DOHH2 (cell line): ENCODE measurements at regions not wholly inside any gene's neighbourhood (a gene's known extent, or its start where the extent isn't known, plus 50 kb on each side); places are given as distances from the start of the nearest gene placed in this dataset.

Source experiments
- H3F3A ChIP-seq: fragments of 200-600 bp; sonication (generic), shearing (Covaris generic); 2 replicates; pipeline ENCODE4 v1.6.0; 2016; ENCODE audit warnings: antibody characterized with exemption, mild to moderate bottlenecking; ENCODE audit not compliant: control insufficient read depth, insufficient read depth
- H3K27ac ChIP-seq: fragments of 200-600 bp; sonication (generic); 2 replicates; pipeline ENCODE4 v1.5.1; 2014; ENCODE audit warnings: low read depth, mild to moderate bottlenecking, low read length, moderate library complexity
- H3K27me3 ChIP-seq: fragments of 200-600 bp; sonication (generic); 2 replicates; pipeline ENCODE4 v1.6.1; 2014; ENCODE audit warnings: mild to moderate bottlenecking, low read length, mixed read lengths; ENCODE audit not compliant: control insufficient read depth
- H3K36me3 ChIP-seq: fragments of 200-600 bp; sonication (generic); 2 replicates; pipeline ENCODE4 v1.6.1; 2014; ENCODE audit warnings: mild to moderate bottlenecking, low read length, moderate library complexity, mixed read lengths; ENCODE audit not compliant: control insufficient read depth
- H3K4me1 ChIP-seq: fragments of 200-600 bp; sonication (generic); 2 replicates; pipeline ENCODE4 v1.6.1; 2014; ENCODE audit warnings: mild to moderate bottlenecking, low read length, mixed read lengths; ENCODE audit not compliant: control insufficient read depth
- H3K4me2 ChIP-seq: fragments of 200-600 bp; sonication (generic); 2 replicates; pipeline ENCODE4 v1.6.0; 2014; ENCODE audit warnings: mild to moderate bottlenecking, low read length, moderate library complexity
- H3K4me3 ChIP-seq: fragments of 200-600 bp; sonication (generic); 2 replicates; pipeline ENCODE4 v1.5.1; 2014; ENCODE audit warnings: mild to moderate bottlenecking, low read length, mixed read lengths
- H3K79me2 ChIP-seq: fragments of 200-600 bp; sonication (generic); 2 replicates; pipeline ENCODE4 v1.6.1; 2014; ENCODE audit warnings: mild to moderate bottlenecking, low read length, mixed read lengths; ENCODE audit not compliant: control insufficient read depth
- H3K9me2 ChIP-seq: fragments of 200-600 bp; sonication (generic); replicated peaks from 2 replicates; pipeline ENCODE4 v1.6.1; 2014; ENCODE audit warnings: mild to moderate bottlenecking, low read length, mixed read lengths; ENCODE audit not compliant: control insufficient read depth
- H3K9me3 ChIP-seq: fragments of 200-600 bp; sonication (generic); 2 replicates; pipeline ENCODE4 v1.6.1; 2014; ENCODE audit warnings: antibody characterized with exemption, low read length, mixed read lengths; ENCODE audit not compliant: control insufficient read depth, insufficient read depth
- H4K20me1 ChIP-seq: fragments of 200-600 bp; sonication (generic); 2 replicates; pipeline ENCODE4 v1.6.0; 2014; ENCODE audit warnings: low read depth, mild to moderate bottlenecking, antibody characterized with exemption, low read length, moderate library complexity; ENCODE audit not compliant: control insufficient read depth, insufficient read depth
- EZH2phosphoT487 ChIP-seq: fragments of 200-600 bp; sonication (generic); IDR thresholded peaks from 2 replicates; pipeline ENCODE4 v1.6.1; 2017; ENCODE audit warnings: borderline replicate concordance, mild to moderate bottlenecking, antibody characterized with exemption, low read length, moderate library complexity, mixed read lengths
- TF ChIP-seq, protein P1 (sequence below): fragments of 200-600 bp; sonication (generic); IDR thresholded peaks from one replicate; pipeline ENCODE4 v1.5.1; 2014; ENCODE audit warnings: antibody characterized with exemption, mild to moderate bottlenecking, low read depth, low read length; ENCODE audit not compliant: poor library complexity, severe bottlenecking

DNA sequence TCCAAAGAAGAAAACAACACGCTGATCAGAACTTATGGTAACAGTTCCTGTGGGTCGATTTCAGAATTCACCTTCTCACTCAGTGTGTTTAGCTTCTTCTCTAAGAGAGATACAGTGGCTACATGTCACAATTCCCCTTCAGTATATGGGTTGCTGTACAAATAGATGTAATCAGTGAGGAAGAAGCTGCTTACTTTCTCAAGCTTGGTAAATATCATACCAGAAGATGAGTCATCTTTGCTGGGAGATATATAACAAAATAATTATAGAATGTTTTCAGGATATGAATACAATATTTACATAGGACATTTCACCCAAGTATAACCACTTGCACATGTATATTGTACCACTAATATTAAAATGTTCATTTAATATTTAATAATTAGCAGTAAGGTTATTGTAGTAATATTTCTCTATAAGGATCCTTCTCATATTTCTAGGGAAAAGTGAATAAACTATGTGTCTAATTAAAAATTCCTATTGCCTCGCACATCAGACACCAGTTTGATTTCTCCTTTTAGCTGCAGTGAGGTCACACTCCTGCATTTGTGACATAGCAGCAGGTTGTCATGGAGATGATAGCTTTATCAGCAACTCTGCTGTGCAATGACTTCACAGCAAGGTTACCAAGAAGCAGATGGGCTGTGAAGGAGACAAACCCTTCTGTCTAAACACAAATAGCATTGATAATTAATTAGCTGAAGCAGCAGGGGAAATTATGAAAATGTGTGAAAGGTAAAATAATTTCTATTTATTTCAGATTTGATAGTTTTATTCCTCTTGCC lies 211.4 kb downstream of the TUSC7 start:
- Histone ChIP-seq H3K4me2 (no peak overlapping the region), H3K9me3 (no peaks in the 10 kb centered on the region), H4K20me1 (no peaks in the 10 kb centered on the region), H3K27me3 (no peaks in the 10 kb centered on the region), H3K9me2 (no peaks in the 10 kb centered on the region), H3K79me2 (no peaks in the 10 kb centered on the region), H3K27ac (no peak overlapping the region), H3K36me3 (no peaks in the 10 kb centered on the region), H3K4me1 (no peaks in the 10 kb centered on the region), H3F3A (no peaks in the 10 kb centered on the region), H3K4me3 (no peak overlapping the region)
- TF ChIP-seq EZH2phosphoT487: no peak
- TF ChIP-seq, protein P1, sequence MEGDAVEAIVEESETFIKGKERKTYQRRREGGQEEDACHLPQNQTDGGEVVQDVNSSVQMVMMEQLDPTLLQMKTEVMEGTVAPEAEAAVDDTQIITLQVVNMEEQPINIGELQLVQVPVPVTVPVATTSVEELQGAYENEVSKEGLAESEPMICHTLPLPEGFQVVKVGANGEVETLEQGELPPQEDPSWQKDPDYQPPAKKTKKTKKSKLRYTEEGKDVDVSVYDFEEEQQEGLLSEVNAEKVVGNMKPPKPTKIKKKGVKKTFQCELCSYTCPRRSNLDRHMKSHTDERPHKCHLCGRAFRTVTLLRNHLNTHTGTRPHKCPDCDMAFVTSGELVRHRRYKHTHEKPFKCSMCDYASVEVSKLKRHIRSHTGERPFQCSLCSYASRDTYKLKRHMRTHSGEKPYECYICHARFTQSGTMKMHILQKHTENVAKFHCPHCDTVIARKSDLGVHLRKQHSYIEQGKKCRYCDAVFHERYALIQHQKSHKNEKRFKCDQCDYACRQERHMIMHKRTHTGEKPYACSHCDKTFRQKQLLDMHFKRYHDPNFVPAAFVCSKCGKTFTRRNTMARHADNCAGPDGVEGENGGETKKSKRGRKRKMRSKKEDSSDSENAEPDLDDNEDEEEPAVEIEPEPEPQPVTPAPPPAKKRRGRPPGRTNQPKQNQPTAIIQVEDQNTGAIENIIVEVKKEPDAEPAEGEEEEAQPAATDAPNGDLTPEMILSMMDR: no peak

DNA sequence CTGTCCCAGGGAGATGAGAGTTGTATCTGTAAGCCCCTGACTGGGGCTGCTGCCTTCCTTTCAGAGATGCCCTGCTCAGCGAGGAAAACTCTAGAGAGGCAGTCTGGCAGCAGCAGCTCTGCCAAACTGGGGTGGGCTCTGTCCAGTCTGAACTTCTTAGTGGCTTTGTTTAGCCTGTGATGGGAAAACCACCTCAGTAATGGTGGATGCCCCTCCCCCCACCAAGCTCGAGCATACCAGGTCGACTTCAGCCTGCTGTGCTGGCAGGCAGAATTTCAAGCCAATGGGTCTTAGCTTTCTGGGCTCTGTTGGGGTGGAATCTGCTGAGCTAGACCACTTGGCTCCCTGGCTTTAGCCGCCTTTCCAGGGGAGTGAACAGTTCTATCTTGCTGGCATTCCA lies 218.3 kb downstream of the TUSC7 start:
- H3K9me3 ChIP-seq: no peaks in the 10 kb centered on the region
- no peaks in the 10 kb centered on the region for H3K4me1 ChIP-seq

DNA sequence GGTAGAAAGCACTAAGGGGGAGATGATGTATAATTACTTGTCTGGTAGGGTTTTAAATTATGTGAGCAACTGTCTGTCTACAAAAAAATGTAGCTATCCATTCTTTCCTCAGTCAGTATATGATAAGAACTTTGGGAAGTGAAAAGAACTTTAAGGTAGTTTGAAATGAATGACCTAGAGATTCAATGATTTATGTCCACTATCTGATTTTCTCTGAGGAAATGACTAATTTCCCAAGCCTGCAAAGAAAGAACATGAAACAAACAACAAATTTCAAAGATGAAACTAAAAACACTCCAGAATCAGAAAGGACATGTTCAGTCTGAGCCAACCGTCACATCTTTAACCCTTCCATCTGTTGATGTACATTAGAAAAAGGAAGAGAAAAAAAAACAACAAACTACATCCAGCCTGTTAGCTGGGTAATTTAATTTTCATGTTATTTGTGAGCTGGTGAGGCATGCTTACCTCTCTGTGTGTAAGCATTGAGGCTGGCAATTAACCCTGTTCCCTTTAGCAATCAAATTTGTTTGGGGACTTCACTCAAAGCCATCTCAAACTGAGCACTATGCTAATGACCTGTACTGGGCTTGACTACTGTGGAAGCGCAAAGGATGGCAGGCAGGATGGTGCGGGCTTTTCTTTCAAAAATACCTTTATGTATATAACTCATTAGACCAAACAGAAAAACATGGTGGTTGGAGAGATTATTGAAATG lies 220.1 kb downstream of the TUSC7 start:
- Histone ChIP-seq H3K4me3 (no peak overlapping the region), H3K4me1 (no peaks in the 10 kb centered on the region), H3K9me2 (no peaks in the 10 kb centered on the region), H3K79me2 (no peaks in the 10 kb centered on the region), H3F3A (no peaks in the 10 kb centered on the region), H3K9me3 (no peaks in the 10 kb centered on the region), H4K20me1 (no peaks in the 10 kb centered on the region), H3K36me3 (no peaks in the 10 kb centered on the region), H3K27ac (no peak overlapping the region), H3K4me2 (no peak overlapping the region), H3K27me3 (no peaks in the 10 kb centered on the region)
- TF ChIP-seq EZH2phosphoT487: no peak
- TF ChIP-seq, protein P1: no peak

More for the DNA sequence above, 218.3 kb downstream of the TUSC7 start:
- Histone ChIP-seq H3K4me2 (no peak overlapping the region), H3F3A (no peaks in the 10 kb centered on the region), H3K4me3 (no peak overlapping the region), H3K27ac (no peak overlapping the region), H4K20me1 (no peaks in the 10 kb centered on the region), H3K79me2 (no peaks in the 10 kb centered on the region), H3K36me3 (no peaks in the 10 kb centered on the region), H3K27me3 (no peaks in the 10 kb centered on the region), H3K9me2 (no peaks in the 10 kb centered on the region)
- TF ChIP-seq EZH2phosphoT487: no peak
- TF ChIP-seq, protein P1: no peak
